ENCODE measurements at regions not wholly inside any gene's neighbourhood (a gene's known extent, or its start where the extent isn't known, plus 50 kb on each side); places are given as distances from the start of the nearest gene placed in this dataset.

- Mint-ChIP-seq H3K4me1 (ENCODE audit: low read depth) (no peaks in the 10 kb centered on the region), H3K27me3 (ENCODE audit: low read depth) (peaks cover 1% of the 10 kb centered on the region), H3K27ac (no peak overlapping the region), H3K4me3 (ENCODE audit: low read depth) (no peak overlapping the region), H3K9me3 (peaks cover 6% of the 10 kb centered on the region), H3K36me3 (ENCODE audit: low read depth) (no peaks in the 10 kb centered on the region)
- DNase-seq (ENCODE audit: low spot score): no peak
- intact Hi-C loops (cut with micrococcal nuclease): no loop called here
Observed at GRCh38 chr1:186536273-186536890, 75.5 kb upstream of the PDC start.

- Mint-ChIP-seq H3K9me3 (peaks cover 6% of the 10 kb centered on the region), H3K4me1 (ENCODE audit: low read depth) (no peaks in the 10 kb centered on the region), H3K36me3 (ENCODE audit: low read depth) (no peaks in the 10 kb centered on the region), H3K27ac (no peak overlapping the region), H3K27me3 (ENCODE audit: low read depth) (peaks cover 1% of the 10 kb centered on the region), H3K4me3 (ENCODE audit: low read depth) (no peak overlapping the region)
- no peak for DNase-seq (ENCODE audit: low spot score)
- intact Hi-C loops (cut with micrococcal nuclease): no loop called here
Observed at GRCh38 chr1:186535388-186536133, 74.6 kb upstream of the PDC start.

- Mint-ChIP-seq H3K4me1 (ENCODE audit: low read depth) (no peaks in the 10 kb centered on the region), H3K4me3 (ENCODE audit: low read depth) (no peak overlapping the region), H3K27ac (no peak overlapping the region), H3K9me3 (no peaks in the 10 kb centered on the region), H3K36me3 (ENCODE audit: low read depth) (no peaks in the 10 kb centered on the region), H3K27me3 (ENCODE audit: low read depth) (peaks cover 3% of the 10 kb centered on the region)
- no peak for DNase-seq (ENCODE audit: low spot score)
- intact Hi-C loops (cut with micrococcal nuclease): no loop called here
Observed at GRCh38 chr1:186534401-186534800, 73.5 kb upstream of the PDC start.

DNA sequence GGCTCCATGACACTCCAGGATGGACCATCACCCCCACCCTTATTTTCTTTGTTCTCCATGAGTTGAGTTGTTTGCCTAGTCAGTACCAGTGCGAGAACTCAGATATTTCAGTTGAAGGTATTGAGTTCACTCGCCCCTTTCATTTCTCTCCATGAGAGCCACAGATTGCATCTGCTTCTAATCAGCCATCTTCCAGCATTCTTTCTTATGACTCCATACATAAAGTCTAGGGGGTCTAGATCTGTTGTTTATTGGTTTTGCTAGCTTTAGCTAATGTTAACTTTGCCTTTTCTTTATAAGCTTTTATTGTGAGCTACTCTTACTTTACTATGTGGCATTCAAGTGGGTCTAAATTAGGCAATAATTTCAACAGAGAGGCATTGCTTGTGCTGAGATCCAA lies 71.6 kb upstream of the PDC start:
- H3K4me3 Mint-ChIP-seq (ENCODE audit: low read depth): no peak overlapping the region
- no peaks in the 10 kb centered on the region for H3K9me3 Mint-ChIP-seq
- DNase-seq (ENCODE audit: low spot score): no peak
- H3K27me3 Mint-ChIP-seq (ENCODE audit: low read depth): peaks cover 3% of the 10 kb centered on the region
- no peak overlapping the region for H3K27ac Mint-ChIP-seq
- intact Hi-C loops (cut with micrococcal nuclease): no loop called here
- H3K4me1 Mint-ChIP-seq (ENCODE audit: low read depth): no peaks in the 10 kb centered on the region
- H3K36me3 Mint-ChIP-seq (ENCODE audit: low read depth): no peaks in the 10 kb centered on the region

- H3K9me3 Mint-ChIP-seq: no peaks in the 10 kb centered on the region
- H3K4me3 Mint-ChIP-seq (ENCODE audit: low read depth): no peak overlapping the region
- intact Hi-C loops (cut with micrococcal nuclease): no loop called here
- no peak overlapping the region for H3K27ac Mint-ChIP-seq
- no peaks in the 10 kb centered on the region for H3K36me3 Mint-ChIP-seq (ENCODE audit: low read depth)
- no peaks in the 10 kb centered on the region for H3K4me1 Mint-ChIP-seq (ENCODE audit: low read depth)
- DNase-seq (ENCODE audit: low spot score): no peak
- H3K27me3 Mint-ChIP-seq (ENCODE audit: low read depth): peaks cover 3% of the 10 kb centered on the region
Observed at GRCh38 chr1:186531561-186532165, 70.7 kb upstream of the PDC start.

DNA sequence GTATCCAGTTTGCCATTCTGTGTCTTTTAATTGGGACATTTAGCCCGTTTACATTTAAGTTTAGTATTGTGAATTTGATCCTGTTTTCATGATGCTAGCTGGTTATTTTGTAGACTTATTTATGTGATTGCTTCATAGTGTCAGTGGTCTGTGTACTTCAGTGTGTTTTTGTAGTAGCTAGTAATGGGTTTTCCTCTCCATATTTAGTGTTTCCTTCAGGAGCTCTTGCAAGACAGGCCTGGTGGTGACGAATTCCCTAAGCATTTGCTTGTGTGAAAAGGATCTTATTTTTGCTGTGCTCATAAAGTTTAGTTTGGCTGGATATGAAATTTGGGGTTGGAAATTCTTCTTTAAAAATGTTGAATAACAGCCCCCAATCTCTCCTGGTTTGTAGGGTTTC lies 69.2 kb upstream of the PDC start:
- H3K27ac Mint-ChIP-seq: no peak overlapping the region
- no peak overlapping the region for H3K4me3 Mint-ChIP-seq (ENCODE audit: low read depth)
- peaks cover 4% of the 10 kb centered on the region for H3K9me3 Mint-ChIP-seq
- intact Hi-C loops (cut with micrococcal nuclease): no loop called here
- no peaks in the 10 kb centered on the region for H3K36me3 Mint-ChIP-seq (ENCODE audit: low read depth)
- peaks cover 3% of the 10 kb centered on the region for H3K27me3 Mint-ChIP-seq (ENCODE audit: low read depth)
- H3K4me1 Mint-ChIP-seq (ENCODE audit: low read depth): no peaks in the 10 kb centered on the region
- no peak for DNase-seq (ENCODE audit: low spot score)

DNA sequence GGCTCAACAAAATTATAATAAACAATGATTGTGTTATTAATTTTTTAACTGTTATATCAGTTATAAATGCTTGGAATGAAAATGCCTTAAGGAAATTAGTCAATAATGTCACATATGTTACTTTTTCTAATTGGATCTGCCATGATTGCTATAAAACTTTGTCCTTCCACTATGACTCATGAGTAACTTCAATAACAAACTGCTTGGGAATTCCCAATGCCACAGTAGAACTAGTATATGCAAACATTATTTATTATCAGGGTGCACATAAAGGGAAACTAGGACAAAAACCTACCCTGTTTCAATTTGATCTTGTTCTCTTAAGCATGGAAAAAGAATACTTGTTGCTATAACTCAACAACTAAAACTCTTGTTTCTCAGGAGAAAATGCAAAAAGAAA lies 59.1 kb upstream of the PDC start:
- no peak for DNase-seq (ENCODE audit: low spot score)
- intact Hi-C loops (cut with micrococcal nuclease): no loop called here
- Mint-ChIP-seq H3K36me3 (ENCODE audit: low read depth) (no peaks in the 10 kb centered on the region), H3K27me3 (ENCODE audit: low read depth) (no peaks in the 10 kb centered on the region), H3K27ac (no peak overlapping the region), H3K4me3 (ENCODE audit: low read depth) (no peak overlapping the region), H3K4me1 (ENCODE audit: low read depth) (no peaks in the 10 kb centered on the region), H3K9me3 (peaks cover 20% of the 10 kb centered on the region)

DNA sequence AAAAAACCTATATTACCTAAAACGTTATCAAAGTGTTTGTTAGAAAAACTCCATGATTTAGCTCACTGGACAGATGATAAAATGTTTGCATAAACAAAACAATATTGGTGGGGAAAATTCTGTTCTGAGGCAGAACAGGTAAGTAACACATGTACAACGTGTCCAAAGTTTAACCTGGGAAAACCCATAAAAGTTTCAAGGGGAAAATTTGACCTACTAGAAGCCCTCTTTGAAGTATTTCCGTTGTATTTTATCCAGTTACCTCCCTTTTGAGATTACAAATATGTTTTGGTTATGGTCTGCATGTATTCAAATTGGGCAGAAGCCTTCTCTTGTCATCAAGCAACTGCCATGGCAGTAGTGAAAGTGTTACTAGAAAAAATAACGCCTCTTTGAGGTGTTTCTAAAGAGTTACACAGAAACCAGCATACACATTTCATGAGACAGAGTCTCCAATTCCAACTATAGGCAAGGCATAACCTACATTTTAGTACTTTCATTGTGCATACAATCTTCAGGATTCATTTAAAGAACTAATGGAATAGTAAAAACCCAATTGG lies 58.0 kb upstream of the PDC start:
- no peak overlapping the region for H3K4me3 Mint-ChIP-seq (ENCODE audit: low read depth)
- H3K27me3 Mint-ChIP-seq (ENCODE audit: low read depth): no peaks in the 10 kb centered on the region
- peaks cover 11% of the 10 kb centered on the region for H3K9me3 Mint-ChIP-seq
- DNase-seq (ENCODE audit: low spot score): no peak
- no peak overlapping the region for H3K27ac Mint-ChIP-seq
- intact Hi-C loops (cut with micrococcal nuclease): no loop called here
- H3K36me3 Mint-ChIP-seq (ENCODE audit: low read depth): no peaks in the 10 kb centered on the region
- no peaks in the 10 kb centered on the region for H3K4me1 Mint-ChIP-seq (ENCODE audit: low read depth)

- Mint-ChIP-seq H3K27ac (no peak overlapping the region), H3K27me3 (ENCODE audit: low read depth) (no peaks in the 10 kb centered on the region), H3K4me1 (ENCODE audit: low read depth) (no peaks in the 10 kb centered on the region), H3K9me3 (peaks cover 8% of the 10 kb centered on the region), H3K36me3 (ENCODE audit: low read depth) (no peaks in the 10 kb centered on the region), H3K4me3 (ENCODE audit: low read depth) (no peak overlapping the region)
- intact Hi-C loops (cut with micrococcal nuclease): no loop called here
- no peak for DNase-seq (ENCODE audit: low spot score)
Observed at GRCh38 chr1:186518395-186518794, 57.5 kb upstream of the PDC start.

GRCh38 chr1:186514367-186514766 lies 53.5 kb upstream of the PDC start:
- Mint-ChIP-seq H3K27me3 (ENCODE audit: low read depth) (peaks cover 7% of the 10 kb centered on the region), H3K4me1 (ENCODE audit: low read depth) (peaks cover 4% of the 10 kb centered on the region), H3K36me3 (ENCODE audit: low read depth) (no peaks in the 10 kb centered on the region), H3K9me3 (no peaks in the 10 kb centered on the region), H3K4me3 (ENCODE audit: low read depth) (no peak overlapping the region), H3K27ac (no peak overlapping the region)
- DNase-seq (ENCODE audit: low spot score): no peak
- intact Hi-C loops (cut with micrococcal nuclease): no loop called here

DNA sequence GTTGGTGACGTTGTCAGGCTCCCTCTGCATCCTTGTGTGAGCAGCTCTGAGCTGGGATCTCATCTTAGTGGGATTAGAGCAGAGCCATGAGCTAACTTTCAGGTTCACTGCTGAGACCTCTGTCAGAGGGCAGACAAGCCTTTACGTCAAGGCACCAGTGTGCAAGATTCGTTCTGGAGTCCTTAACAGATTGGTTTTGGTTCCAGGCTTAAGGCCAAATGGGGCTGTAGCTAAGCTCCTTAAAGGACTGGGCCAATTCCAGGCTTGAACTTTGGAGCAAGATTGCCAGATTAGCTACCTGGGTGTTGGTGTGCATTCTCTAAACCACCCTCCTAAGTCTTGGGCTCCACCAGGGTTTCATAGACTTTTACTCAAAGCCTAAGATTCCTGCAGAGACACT lies 52.6 kb upstream of the PDC start:
- DNase-seq (ENCODE audit: low spot score): no peak
- H3K9me3 Mint-ChIP-seq: no peaks in the 10 kb centered on the region
- H3K4me1 Mint-ChIP-seq (ENCODE audit: low read depth): peaks cover 4% of the 10 kb centered on the region
- H3K4me3 Mint-ChIP-seq (ENCODE audit: low read depth): no peak overlapping the region
- no peak overlapping the region for H3K27ac Mint-ChIP-seq
- intact Hi-C loops (cut with micrococcal nuclease): no loop called here
- peaks cover 9% of the 10 kb centered on the region for H3K27me3 Mint-ChIP-seq (ENCODE audit: low read depth)
- H3K36me3 Mint-ChIP-seq (ENCODE audit: low read depth): no peaks in the 10 kb centered on the region

DNA sequence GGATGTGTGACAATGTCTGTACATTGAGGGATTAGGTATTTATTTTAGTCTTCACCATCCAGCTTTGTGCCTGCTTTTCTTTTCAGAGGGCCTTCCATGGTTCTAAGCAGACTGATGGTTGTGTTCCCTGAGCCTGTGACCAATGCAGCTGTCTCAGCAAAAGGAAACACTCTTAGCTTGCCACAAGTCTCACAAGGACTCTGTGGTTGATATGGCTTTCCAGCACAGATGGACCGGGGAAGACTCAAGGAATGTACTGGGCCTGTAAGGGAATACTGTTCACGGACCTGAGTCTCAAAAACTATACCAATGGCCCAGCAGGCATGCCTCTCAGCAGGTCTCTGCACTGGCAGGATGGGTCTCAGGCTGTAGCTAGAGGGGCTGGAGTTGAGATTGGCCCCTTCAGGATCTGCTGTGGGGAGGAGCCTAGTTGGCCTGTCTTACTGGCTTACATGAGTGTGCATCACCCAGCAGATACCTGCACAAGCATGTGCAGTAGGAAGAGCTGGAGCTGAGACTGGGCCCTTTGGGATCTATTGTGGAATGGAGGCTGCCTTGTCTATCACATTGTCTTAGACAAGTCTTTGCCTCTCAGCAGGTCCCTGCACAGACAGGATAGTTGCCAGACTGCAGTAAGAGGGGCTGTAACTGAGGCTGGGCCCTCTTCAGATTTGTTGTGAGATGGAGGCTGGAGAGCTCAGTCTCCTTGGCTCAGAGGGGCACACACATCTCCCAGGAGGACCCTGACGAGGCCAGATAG lies 52.0 kb upstream of the PDC start:
- H3K27me3 Mint-ChIP-seq (ENCODE audit: low read depth): peaks cover 9% of the 10 kb centered on the region
- H3K27ac Mint-ChIP-seq: no peak overlapping the region
- DNase-seq (ENCODE audit: low spot score): no peak
- H3K36me3 Mint-ChIP-seq (ENCODE audit: low read depth): no peaks in the 10 kb centered on the region
- H3K4me3 Mint-ChIP-seq (ENCODE audit: low read depth): no peak overlapping the region
- H3K4me1 Mint-ChIP-seq (ENCODE audit: low read depth): peaks cover 4% of the 10 kb centered on the region
- H3K9me3 Mint-ChIP-seq: no peaks in the 10 kb centered on the region
- intact Hi-C loops (cut with micrococcal nuclease): no loop called here
